H1 (cell line): ENCODE measurements at regions not wholly inside any gene's neighbourhood (a gene's known extent, or its start where the extent isn't known, plus 50 kb on each side); places are given as distances from the start of the nearest gene placed in this dataset.

Experiments
- CTCF ChIA-PET: fragments of 300-600 bp; sonication (Branson Sonifier 250); formaldehyde crosslinking; loops from one replicate; lab custom pipeline; 2021; ENCODE audit not compliant: partially characterized antibody; lab: Charles Lee
- POLR2A ChIA-PET: fragments of 300-600 bp; sonication (Branson Sonifier 250); formaldehyde crosslinking; loops from one replicate; lab custom pipeline; 2021; ENCODE audit warnings: inconsistent platforms; ENCODE audit not compliant: partially characterized antibody; lab: Charles Lee
- DNase-seq, 2 experiments: peaks; one replicate each; pipeline versions ENCODE4 v3.0.0 to v3.0.0-alpha.2; 2010 to 2022; ENCODE audit warnings: low spot score in 2 of 2, low read depth in 1 of 2, mixed read lengths in 1 of 2
- FAIRE-seq: peaks from 2 replicates; lab custom pipeline; 2011; peaks lifted over from hg19 to GRCh38; lab: Jason Lieb, UNC
- H2AFZ ChIP-seq: 2 replicates; pipeline ENCODE4 v1.8.1; 2012; ENCODE audit warnings: low read length, inconsistent platforms
- H2AK5ac ChIP-seq: 2 replicates; pipeline ENCODE4 v1.6.1; 2013; ENCODE audit warnings: low read depth, low read length
- H2BK120ac ChIP-seq: replicated peaks from 2 replicates; pipeline ENCODE3; 2013; ENCODE audit warnings: low read depth, low read length, inconsistent platforms
- H2BK12ac ChIP-seq: 2 replicates; pipeline ENCODE4 v1.6.1; 2013; ENCODE audit warnings: low read depth, low read length
- H2BK15ac ChIP-seq: 2 replicates; pipeline ENCODE4 v1.6.1; 2013; ENCODE audit warnings: low read length
- H2BK20ac ChIP-seq: 2 replicates; pipeline ENCODE4 v1.6.1; 2013; ENCODE audit warnings: low read length
- H2BK5ac ChIP-seq: 2 replicates; pipeline ENCODE4 v1.6.1; 2013; ENCODE audit warnings: low read depth, low read length
- H3K14ac ChIP-seq: 2 replicates; pipeline ENCODE4 v1.6.1; 2013; ENCODE audit warnings: inconsistent platforms; ENCODE audit not compliant: insufficient read length
- H3K18ac ChIP-seq: 2 replicates; pipeline ENCODE4 v1.6.1; 2013; ENCODE audit warnings: low read length; ENCODE audit errors: extremely low read depth
- H3K23ac ChIP-seq: 2 replicates; pipeline ENCODE4 v1.6.1; 2013; ENCODE audit warnings: inconsistent platforms; ENCODE audit not compliant: insufficient read length
- H3K23me2 ChIP-seq: 2 replicates; pipeline ENCODE4 v1.6.1; 2013; ENCODE audit warnings: low read depth, low read length
- H3K27ac ChIP-seq: 2 replicates; pipeline ENCODE4 v1.6.1; 2011; ENCODE audit warnings: low read depth, low read length, inconsistent platforms
- H3K27me3 ChIP-seq, 4 experiments: replicated peaks in 1 of 4; 1 replicate in 1 of 4; 2 replicates in 3 of 4; pipeline versions ENCODE4 v1.6.1 to v1.8.1; 2011 to 2013; ENCODE audit warnings: low read length in 3 of 4, mild to moderate bottlenecking in 3 of 4, inconsistent platforms in 2 of 4, mixed read lengths in 2 of 4, moderate library complexity in 1 of 4; ENCODE audit not compliant: control insufficient read depth in 3 of 4, insufficient read depth in 3 of 4; ENCODE audit errors: extremely low read depth in 1 of 4
- H3K36me3 ChIP-seq, 4 experiments: 2 replicates each; pipeline versions ENCODE4 v1.6.1 to v1.8.1; 2011 to 2013; ENCODE audit warnings: mild to moderate bottlenecking in 4 of 4, low read length in 3 of 4, moderate library complexity in 2 of 4, control low read depth in 1 of 4, inconsistent platforms in 1 of 4; ENCODE audit not compliant: insufficient read depth in 4 of 4, control insufficient read depth in 2 of 4
- H3K4ac ChIP-seq: replicated peaks from 2 replicates; pipeline ENCODE3; 2013; ENCODE audit warnings: low read length, low read depth, mixed read lengths, inconsistent platforms; ENCODE audit not compliant: insufficient read length
- H3K4me1 ChIP-seq, 4 experiments: replicated peaks in 1 of 4; 1 replicate in 1 of 4; 2 replicates in 3 of 4; pipeline versions ENCODE4 v1.6.1 to v1.8.1; 2011 to 2013; ENCODE audit warnings: low read length in 3 of 4, inconsistent platforms in 2 of 4, mixed read lengths in 1 of 4; ENCODE audit not compliant: insufficient read depth in 4 of 4, control insufficient read depth in 3 of 4
- H3K4me2 ChIP-seq, 2 experiments: 2 replicates each; pipeline versions ENCODE4 v1.6.1 to v1.8.1; 2011 to 2013; ENCODE audit warnings: low read depth in 2 of 2, low read length in 2 of 2, control low read depth in 1 of 2, inconsistent platforms in 1 of 2, mild to moderate bottlenecking in 1 of 2; ENCODE audit not compliant: insufficient read depth in 1 of 2
- H3K4me3 ChIP-seq, 4 experiments: fragments of 200-600, 300-600 bp in 1 of 4; sonication (generic), shearing (Covaris generic), sonication (Bioruptor Twin) in 1 of 4; 2 replicates each; pipeline versions ENCODE4 v1.5.1 to v1.8.1; 2011 to 2016; ENCODE audit warnings: low read length in 4 of 4, low read depth in 3 of 4, control low read depth in 2 of 4, inconsistent platforms in 2 of 4, mild to moderate bottlenecking in 2 of 4, mixed read lengths in 1 of 4, moderate library complexity in 1 of 4; ENCODE audit not compliant: insufficient read depth in 2 of 4; ENCODE audit errors: extremely low read depth in 1 of 4
- H3K56ac ChIP-seq: replicated peaks from 2 replicates; pipeline ENCODE3; 2013; ENCODE audit warnings: low read depth, mild to moderate bottlenecking, mixed read lengths, low read length, inconsistent platforms; ENCODE audit not compliant: insufficient read length
- H3K79me1 ChIP-seq: 2 replicates; pipeline ENCODE4 v1.6.1; 2013; ENCODE audit warnings: low read depth, low read length, control low read depth
- H3K79me2 ChIP-seq, 2 experiments: 2 replicates each; pipeline versions ENCODE4 v1.6.1 to v1.8.1; 2012 to 2013; ENCODE audit warnings: low read length in 2 of 2, mild to moderate bottlenecking in 2 of 2, inconsistent platforms in 1 of 2; ENCODE audit not compliant: insufficient read depth in 2 of 2, control insufficient read depth in 1 of 2
- H3K9ac ChIP-seq, 4 experiments: replicated peaks in 1 of 4; 1 replicate in 1 of 4; 2 replicates in 3 of 4; pipeline versions ENCODE4 v1.6.1 to v1.8.1; 2011 to 2013; ENCODE audit warnings: low read depth in 3 of 4, low read length in 3 of 4, control low read depth in 2 of 4, mild to moderate bottlenecking in 2 of 4, moderate library complexity in 2 of 4, inconsistent platforms in 1 of 4; ENCODE audit errors: extremely low read depth in 1 of 4
- H3K9me3 ChIP-seq, 2 experiments: 2 replicates each; pipeline versions ENCODE4 v1.6.1 to v1.8.1; 2012 to 2013; ENCODE audit warnings: mild to moderate bottlenecking in 2 of 2, moderate library complexity in 2 of 2, control low read depth in 1 of 2, inconsistent platforms in 1 of 2, low read depth in 1 of 2, low read length in 1 of 2, mixed read lengths in 1 of 2; ENCODE audit not compliant: insufficient read depth in 2 of 2
- H4K20me1 ChIP-seq, 2 experiments: replicated peaks in 1 of 2; 2 replicates each; pipeline versions ENCODE3 to v1.8.1; 2011 to 2013; ENCODE audit warnings: inconsistent platforms in 2 of 2, low read length in 2 of 2, mild to moderate bottlenecking in 1 of 2; ENCODE audit not compliant: insufficient read depth in 2 of 2, control insufficient read depth in 1 of 2
- H4K5ac ChIP-seq: 2 replicates; pipeline ENCODE4 v1.6.1; 2013; ENCODE audit warnings: low read length, low read depth, mixed read lengths, inconsistent platforms; ENCODE audit not compliant: insufficient read length
- H4K8ac ChIP-seq: 2 replicates; pipeline ENCODE4 v1.8.0; 2013; ENCODE audit warnings: mild to moderate bottlenecking, moderate library complexity, low read length, inconsistent platforms; ENCODE audit not compliant: insufficient read depth; ENCODE audit errors: extremely low read depth
- H4K91ac ChIP-seq: replicated peaks from 2 replicates; pipeline ENCODE3; 2013; ENCODE audit warnings: low read length, mixed read lengths, inconsistent platforms; ENCODE audit not compliant: insufficient read length
- BRCA1 ChIP-seq: IDR thresholded peaks from 2 replicates; pipeline ENCODE4 v1.6.1; 2012; ENCODE audit warnings: low read depth, low read length, improper control_type of control experiment
- CREB1 ChIP-seq: IDR thresholded peaks from 2 replicates; pipeline ENCODE4 v1.6.1; 2012; ENCODE audit warnings: inconsistent platforms
- EGR1 ChIP-seq: IDR thresholded peaks from 2 replicates; pipeline ENCODE4 v1.6.1; 2011; ENCODE audit warnings: low read depth, low read length, borderline replicate concordance
- EZH2 ChIP-seq: fragments of 200-600 bp; sonication (generic); IDR thresholded peaks from 2 replicates; pipeline ENCODE4 v1.7.1; 2012; ENCODE audit warnings: low read depth, mild to moderate bottlenecking, moderate library complexity, low read length, inconsistent platforms; ENCODE audit not compliant: severe bottlenecking
- HDAC6 ChIP-seq: IDR thresholded peaks from one replicate; pipeline ENCODE4 v1.7.1; 2012; ENCODE audit warnings: low read depth, mild to moderate bottlenecking, inconsistent platforms, low read length, moderate library complexity
- MAFK ChIP-seq: IDR thresholded peaks from 2 replicates; pipeline ENCODE4 v1.6.1; 2012; ENCODE audit warnings: low read depth, mild to moderate bottlenecking, improper control_type of control experiment, low read length
- PHF8 ChIP-seq: fragments of 200-600 bp; sonication (generic); conservative IDR thresholded peaks from 2 replicates; pipeline ENCODE4 v1.7.1; 2012; ENCODE audit warnings: low read depth, mild to moderate bottlenecking, inconsistent platforms, low read length, moderate library complexity
- POLR2AphosphoS5 ChIP-seq: IDR thresholded peaks from 2 replicates; pipeline ENCODE4 v1.6.1; 2011; ENCODE audit warnings: low read depth, low read length
- RBBP5 ChIP-seq: IDR thresholded peaks from 2 replicates; pipeline ENCODE4 v1.7.1; 2012; ENCODE audit warnings: low read depth, mild to moderate bottlenecking, inconsistent platforms, low read length, moderate library complexity, borderline replicate concordance
- TAF1 ChIP-seq: IDR thresholded peaks from 2 replicates; pipeline ENCODE4 v1.6.1; 2011; ENCODE audit warnings: mild to moderate bottlenecking, low read depth, low read length
- ZNF274 ChIP-seq: IDR thresholded peaks from 2 replicates; pipeline ENCODE4 v1.7.0; 2012; ENCODE audit warnings: low read length, borderline replicate concordance; ENCODE audit errors: extremely low read depth
- WGBS, 2 experiments: shearing (Covaris generic) in 1 of 2; methylation state at CpG; one replicate each; pipeline versions ENCODE4 v1.1.6 to v1.1.7; 2013 to 2015; ENCODE audit warnings: low lambda C conversion rate in 2 of 2, mixed read lengths in 2 of 2, inconsistent platforms in 1 of 2, low coverage in 1 of 2, missing lambda C conversion rate in 1 of 2; ENCODE audit not compliant: insufficient replicate concordance in 2 of 2, insufficient coverage in 1 of 2, insufficient read length in 1 of 2; ENCODE audit errors: extremely low coverage in 1 of 2, missing lambda C conversion rate in 1 of 2; 5-methylcytosine and 5-hydroxymethylcytosine counted together

- Histone ChIP-seq H2BK120ac (no peak overlapping the region), H3K79me1 (no peaks in the 10 kb centered on the region), H2AK5ac (no peak overlapping the region), H4K20me1 (no peaks in the 10 kb centered on the region), H3K18ac (no peak overlapping the region), H3K79me2 (no peaks in the 10 kb centered on the region), H3K27me3 (no peaks in the 10 kb centered on the region), H3K23me2 (no peaks in the 10 kb centered on the region), H3K9me3 (peaks cover 45 to 55% of the 10 kb centered on the region in 2 experiments), H4K91ac (no peak overlapping the region), H3K56ac (no peak overlapping the region), H2BK5ac (no peak overlapping the region), H4K5ac (no peak overlapping the region), H2BK12ac (no peak overlapping the region), H3K36me3 (no peaks in the 10 kb centered on the region), H3K4me1 (no peaks in the 10 kb centered on the region), H2BK15ac (no peak overlapping the region), H3K14ac (no peak overlapping the region), H4K8ac (no peak overlapping the region), H3K4me3 (no peak overlapping the region), H2AFZ (no peak overlapping the region), H3K4me2 (no peak overlapping the region), H3K4ac (no peak overlapping the region), H2BK20ac (no peak overlapping the region), H3K9ac (no peak overlapping the region), H3K23ac (no peak overlapping the region), H3K27ac (no peak overlapping the region)
- no peak for FAIRE-seq
- POLR2A ChIA-PET, result interaction anchor here (0.6 kb wide), 1 partner anchor 11 kb away, joined by 4 read pairs; no protein-coding TSS in a partner anchor
- WGBS, 2 experiments, result 90% methylated on average over 6 of the region's 6 CpGs; no CpG with 5 or more reads in 1 of the 2 experiments
- CTCF ChIA-PET, result no interaction called here
- DNase-seq, result no peak
- no peak for TF ChIP-seq CREB1
- TF ChIP-seq EGR1, result no peak
- TF ChIP-seq RBBP5, result no peak
- TF ChIP-seq MAFK, result no peak
- TF ChIP-seq BRCA1, result no peak
- TF ChIP-seq HDAC6, result no peak
- no peak for TF ChIP-seq EZH2
- TF ChIP-seq PHF8, result no peak
- no peak for TF ChIP-seq ZNF274
- no peak for TF ChIP-seq POLR2AphosphoS5
- no peak for TF ChIP-seq TAF1
Observed at GRCh38 chr7:153518201-153518984, 533.8 kb upstream of the DPP6 start.
